ENCODE measurements at regions not wholly inside any gene's neighbourhood (a gene's known extent, or its start where the extent isn't known, plus 50 kb on each side); places are given as distances from the start of the nearest gene placed in this dataset.

DNA sequence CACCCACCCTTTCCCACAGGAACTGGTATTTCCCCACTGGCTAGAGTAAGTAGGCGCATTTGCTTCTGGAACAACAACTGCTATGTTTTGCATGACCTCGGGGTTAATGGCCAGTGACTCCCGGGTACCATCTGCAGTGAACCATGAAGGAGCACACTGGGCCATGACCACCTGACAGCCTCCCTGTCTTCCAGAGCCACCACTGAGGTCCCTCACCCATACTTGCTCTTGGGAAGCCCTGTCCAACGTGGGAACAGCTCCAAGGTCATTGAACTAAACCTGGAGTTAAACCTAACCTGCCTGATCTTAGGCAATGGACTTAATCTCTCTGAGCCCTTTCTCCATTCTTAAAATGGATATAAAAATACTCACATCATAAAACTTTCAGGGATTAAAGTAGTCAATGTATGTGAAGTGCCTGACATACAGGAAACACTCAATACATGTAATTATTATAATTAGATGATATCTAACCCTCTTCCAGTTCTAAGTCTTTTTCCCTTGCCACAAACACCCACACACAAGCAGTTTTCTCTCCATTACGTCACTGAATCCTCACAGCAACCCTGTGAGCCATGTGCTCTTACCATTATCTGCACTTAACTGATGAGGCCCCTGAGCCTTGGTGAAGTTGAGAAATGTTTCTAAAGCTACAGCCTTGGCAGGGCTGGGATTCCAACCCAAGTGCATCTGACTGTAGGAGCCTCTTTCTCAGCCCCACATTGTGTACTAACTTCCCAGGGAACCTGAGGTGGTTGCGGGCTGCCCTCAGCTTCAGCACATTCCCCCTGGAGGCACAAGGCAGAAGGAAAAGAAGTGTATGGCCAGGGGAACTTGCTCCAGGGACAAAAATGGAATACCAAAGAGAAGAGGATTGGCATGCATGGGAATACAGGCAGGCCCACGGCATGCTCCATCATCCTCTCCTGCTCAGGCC is 74.5 kb upstream of the NCAM1 start:
- TF ChIP-seq, protein P1, sequence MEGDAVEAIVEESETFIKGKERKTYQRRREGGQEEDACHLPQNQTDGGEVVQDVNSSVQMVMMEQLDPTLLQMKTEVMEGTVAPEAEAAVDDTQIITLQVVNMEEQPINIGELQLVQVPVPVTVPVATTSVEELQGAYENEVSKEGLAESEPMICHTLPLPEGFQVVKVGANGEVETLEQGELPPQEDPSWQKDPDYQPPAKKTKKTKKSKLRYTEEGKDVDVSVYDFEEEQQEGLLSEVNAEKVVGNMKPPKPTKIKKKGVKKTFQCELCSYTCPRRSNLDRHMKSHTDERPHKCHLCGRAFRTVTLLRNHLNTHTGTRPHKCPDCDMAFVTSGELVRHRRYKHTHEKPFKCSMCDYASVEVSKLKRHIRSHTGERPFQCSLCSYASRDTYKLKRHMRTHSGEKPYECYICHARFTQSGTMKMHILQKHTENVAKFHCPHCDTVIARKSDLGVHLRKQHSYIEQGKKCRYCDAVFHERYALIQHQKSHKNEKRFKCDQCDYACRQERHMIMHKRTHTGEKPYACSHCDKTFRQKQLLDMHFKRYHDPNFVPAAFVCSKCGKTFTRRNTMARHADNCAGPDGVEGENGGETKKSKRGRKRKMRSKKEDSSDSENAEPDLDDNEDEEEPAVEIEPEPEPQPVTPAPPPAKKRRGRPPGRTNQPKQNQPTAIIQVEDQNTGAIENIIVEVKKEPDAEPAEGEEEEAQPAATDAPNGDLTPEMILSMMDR (IDR thresholded peaks at IDR 0.05), result no peak
- TF ChIP-seq ZNF121 (CRISPR knock-in tag; IDR thresholded peaks at IDR 0.05), result no peak
- TF ChIP-seq USF2 (CRISPR knock-in tag; IDR thresholded peaks at IDR 0.05), result no peak
- TF ChIP-seq GABPB1 (CRISPR knock-in tag; IDR thresholded peaks at IDR 0.05), result no peak
- no peak for TF ChIP-seq JUN (CRISPR knock-in tag; IDR thresholded peaks at IDR 0.05)
- no peak for TF ChIP-seq FOXJ3 (CRISPR knock-in tag; IDR thresholded peaks at IDR 0.05; ENCODE audit: borderline replicate concordance)
- TF ChIP-seq NFE2L1 (CRISPR knock-in tag; IDR thresholded peaks at IDR 0.05), result no peak
- TF ChIP-seq, protein P2, sequence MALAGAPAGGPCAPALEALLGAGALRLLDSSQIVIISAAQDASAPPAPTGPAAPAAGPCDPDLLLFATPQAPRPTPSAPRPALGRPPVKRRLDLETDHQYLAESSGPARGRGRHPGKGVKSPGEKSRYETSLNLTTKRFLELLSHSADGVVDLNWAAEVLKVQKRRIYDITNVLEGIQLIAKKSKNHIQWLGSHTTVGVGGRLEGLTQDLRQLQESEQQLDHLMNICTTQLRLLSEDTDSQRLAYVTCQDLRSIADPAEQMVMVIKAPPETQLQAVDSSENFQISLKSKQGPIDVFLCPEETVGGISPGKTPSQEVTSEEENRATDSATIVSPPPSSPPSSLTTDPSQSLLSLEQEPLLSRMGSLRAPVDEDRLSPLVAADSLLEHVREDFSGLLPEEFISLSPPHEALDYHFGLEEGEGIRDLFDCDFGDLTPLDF (CRISPR knock-in tag; IDR thresholded peaks at IDR 0.05), result no peak
- TF ChIP-seq NFYB (CRISPR knock-in tag; conservative IDR thresholded peaks at IDR 0.05; ENCODE audit: low read depth), result no peak
- TF ChIP-seq MLX (CRISPR knock-in tag; IDR thresholded peaks at IDR 0.05), result no peak
- no peak for TF ChIP-seq TP53 (CRISPR knock-in tag; IDR thresholded peaks at IDR 0.05)
- TF ChIP-seq IRF2 (CRISPR knock-in tag; IDR thresholded peaks at IDR 0.05; ENCODE audit: borderline replicate concordance, low read depth), result no peak

Data from WTC11 (cell line).